ENCODE measurements at regions not wholly inside any gene's neighbourhood (a gene's known extent, or its start where the extent isn't known, plus 50 kb on each side); places are given as distances from the start of the nearest gene placed in this dataset.

GRCh38 chr14:101498526-101498860 is 62.8 kb upstream of the DIO3 start:
- DNase-seq, result no peak

DNA sequence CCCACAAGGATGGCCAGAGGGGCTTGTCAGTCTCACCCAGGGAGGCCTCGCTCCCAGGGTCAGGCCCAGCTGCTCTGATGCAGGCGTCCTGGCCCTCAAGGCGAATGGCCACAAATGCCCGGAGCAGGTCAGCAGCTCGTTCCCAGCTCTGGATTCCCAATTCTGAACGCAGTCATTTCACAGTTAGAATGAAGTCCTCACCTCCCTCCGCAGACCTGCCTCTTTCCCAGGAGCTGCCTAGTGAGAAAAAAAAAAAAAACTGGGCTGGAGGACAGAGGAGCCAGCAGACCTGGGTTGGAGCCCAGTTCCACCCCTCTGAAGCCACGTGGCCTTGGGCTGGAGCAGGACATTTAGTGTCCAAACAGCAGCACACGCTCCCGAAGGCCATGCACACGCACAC is 62.2 kb upstream of the DIO3 start:
- DNase-seq, result no peak

DNA sequence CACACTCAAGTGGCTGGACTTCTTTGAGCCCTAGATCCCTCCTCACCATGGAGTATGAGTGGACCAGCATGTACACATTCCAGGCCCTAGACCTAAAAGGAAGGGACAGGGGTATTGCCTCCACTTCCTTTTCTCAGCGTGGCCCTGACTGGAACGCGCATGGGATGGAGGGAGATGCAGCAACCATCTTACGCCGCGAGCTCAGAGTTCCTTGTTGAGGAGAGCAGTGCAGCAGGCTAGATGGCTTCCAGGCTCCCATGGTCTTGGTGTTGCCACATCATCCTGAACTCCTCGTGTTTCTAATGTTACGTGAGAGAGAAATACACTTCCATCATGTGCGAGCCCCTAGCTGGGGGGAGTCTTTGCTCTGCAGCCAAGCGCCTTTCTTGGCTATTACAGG is 61.8 kb upstream of the DIO3 start:
- no peak for DNase-seq

- no peak for DNase-seq
Measured at GRCh38 chr14:101500061-101500460, 61.2 kb upstream of the DIO3 start.

- no peak for DNase-seq
Measured at GRCh38 chr14:101500681-101501080, 60.6 kb upstream of the DIO3 start.

DNA sequence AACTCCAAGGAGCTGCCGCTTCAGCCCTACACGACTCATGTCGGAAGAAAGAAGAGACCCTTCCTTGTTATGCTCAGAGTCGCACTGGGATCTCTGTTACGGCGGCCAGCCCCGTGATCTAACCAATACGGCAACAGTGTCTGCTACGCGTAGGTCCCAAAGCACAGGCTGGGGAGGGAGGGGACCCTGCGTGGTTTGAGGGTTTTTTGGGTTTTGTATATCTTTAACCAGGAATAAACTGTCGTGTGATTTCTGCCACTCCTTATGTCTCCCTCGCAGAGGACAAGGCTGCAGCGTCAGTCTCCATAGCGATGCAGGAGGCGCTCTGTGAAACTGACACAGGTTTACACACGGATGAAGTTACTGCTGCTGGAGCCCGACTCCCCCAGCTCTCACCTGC is 60.0 kb upstream of the DIO3 start:
- no peak for DNase-seq

- no peak for DNase-seq
Measured at GRCh38 chr14:101501858-101502615, 59.3 kb upstream of the DIO3 start.

DNA sequence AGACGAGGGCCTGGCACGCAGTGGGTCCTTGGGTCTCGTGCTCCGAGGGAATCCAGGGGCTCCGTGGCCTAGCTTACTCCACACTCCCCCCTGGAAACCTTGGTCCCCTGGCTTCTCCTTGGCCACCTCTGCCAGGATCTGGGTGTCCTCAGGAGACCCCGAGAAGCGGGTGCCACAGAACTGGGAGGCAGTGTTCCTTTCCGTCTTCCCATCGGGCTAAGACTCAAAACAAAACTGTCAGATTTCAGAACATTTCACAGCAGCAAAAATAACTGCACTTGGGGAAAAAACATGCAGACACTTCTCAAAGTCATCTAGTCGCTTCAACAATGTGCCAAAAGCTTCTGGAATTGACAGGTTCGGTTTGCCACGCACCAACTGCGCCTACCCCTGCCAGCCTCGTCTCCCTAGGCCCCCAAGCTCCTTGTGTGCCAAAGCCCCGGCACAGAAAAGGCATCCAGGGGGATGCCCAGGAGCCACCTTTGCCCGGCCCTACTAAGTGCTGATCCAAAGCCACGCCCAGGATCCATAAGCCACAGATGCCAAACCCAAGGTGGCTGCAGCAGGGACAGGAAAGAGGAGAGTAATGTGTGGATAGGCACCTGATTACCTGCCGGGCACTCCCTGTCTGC is 58.4 kb upstream of the DIO3 start:
- no peak for DNase-seq

DNA sequence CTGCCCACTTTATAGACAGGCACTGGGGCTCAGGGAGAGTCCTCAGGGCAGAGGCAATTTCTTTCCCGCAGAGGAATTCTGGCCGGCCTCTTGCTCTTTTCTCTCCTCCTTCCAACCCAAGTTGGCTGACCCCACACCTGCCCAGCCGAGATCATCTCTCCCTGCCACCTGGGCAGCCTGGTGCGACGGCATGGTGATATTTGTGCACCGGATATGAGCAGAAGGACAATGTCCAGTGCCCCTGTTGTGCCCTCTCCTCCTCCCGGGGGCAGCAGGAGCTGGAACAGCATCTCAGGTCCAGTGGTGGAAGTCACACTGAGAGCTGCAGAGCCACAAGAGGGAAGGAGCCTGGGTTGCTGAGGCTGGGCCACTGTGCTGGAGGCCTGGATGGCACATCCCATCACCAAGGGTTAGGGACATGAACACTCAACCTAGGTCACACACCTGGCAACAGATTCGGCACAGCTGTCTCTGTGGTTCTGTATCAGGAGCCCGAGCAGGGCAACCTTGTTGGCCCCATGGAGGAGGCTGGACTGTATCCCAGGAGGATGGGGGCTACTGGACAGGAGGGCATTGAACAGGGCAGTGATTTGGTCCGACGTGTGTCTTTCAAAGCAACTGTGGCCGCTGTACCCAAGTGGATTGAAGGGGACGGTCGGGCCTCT is 57.7 kb upstream of the DIO3 start:
- DNase-seq, result no peak

- no peak for DNase-seq
Measured at GRCh38 chr14:101504096-101504948, 57.0 kb upstream of the DIO3 start.

- DNase-seq, result no peak
Measured at GRCh38 chr14:101505236-101505970, 55.9 kb upstream of the DIO3 start.

DNA sequence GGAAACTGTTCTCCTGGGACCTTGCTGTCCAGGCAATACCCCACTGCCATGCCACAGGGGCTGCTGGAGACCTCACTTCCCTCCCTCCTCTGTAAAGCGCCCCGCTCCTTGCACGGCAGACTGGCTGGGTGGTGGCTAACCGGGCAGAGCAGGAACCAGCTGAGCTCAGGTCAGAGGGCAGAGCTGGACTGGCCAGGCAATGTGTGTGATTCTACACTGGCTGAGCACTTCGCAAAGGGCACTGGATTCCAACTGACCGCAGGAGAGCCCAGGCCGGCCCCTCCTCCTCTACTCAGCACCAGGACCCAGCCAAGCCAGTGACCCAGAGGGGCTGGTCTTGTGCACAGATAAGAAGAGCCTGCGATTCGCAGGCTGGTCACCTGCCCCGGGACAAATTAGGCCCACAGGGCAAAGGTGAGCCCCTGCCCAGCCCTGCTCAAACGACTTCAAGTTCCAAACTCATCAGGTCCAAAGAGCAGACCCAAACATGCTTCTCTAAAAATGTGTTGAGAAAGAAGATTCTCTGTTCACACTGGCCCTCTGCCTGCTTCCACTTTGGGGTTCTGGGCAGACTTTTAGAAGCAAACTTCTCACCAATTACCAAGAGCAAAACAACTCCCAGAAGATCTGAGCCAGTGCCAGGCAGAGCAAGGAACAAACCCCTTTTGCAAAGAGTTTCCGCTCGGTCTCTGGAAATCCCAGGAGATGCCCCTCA is 54.9 kb upstream of the DIO3 start:
- DNase-seq, result no peak

DNA sequence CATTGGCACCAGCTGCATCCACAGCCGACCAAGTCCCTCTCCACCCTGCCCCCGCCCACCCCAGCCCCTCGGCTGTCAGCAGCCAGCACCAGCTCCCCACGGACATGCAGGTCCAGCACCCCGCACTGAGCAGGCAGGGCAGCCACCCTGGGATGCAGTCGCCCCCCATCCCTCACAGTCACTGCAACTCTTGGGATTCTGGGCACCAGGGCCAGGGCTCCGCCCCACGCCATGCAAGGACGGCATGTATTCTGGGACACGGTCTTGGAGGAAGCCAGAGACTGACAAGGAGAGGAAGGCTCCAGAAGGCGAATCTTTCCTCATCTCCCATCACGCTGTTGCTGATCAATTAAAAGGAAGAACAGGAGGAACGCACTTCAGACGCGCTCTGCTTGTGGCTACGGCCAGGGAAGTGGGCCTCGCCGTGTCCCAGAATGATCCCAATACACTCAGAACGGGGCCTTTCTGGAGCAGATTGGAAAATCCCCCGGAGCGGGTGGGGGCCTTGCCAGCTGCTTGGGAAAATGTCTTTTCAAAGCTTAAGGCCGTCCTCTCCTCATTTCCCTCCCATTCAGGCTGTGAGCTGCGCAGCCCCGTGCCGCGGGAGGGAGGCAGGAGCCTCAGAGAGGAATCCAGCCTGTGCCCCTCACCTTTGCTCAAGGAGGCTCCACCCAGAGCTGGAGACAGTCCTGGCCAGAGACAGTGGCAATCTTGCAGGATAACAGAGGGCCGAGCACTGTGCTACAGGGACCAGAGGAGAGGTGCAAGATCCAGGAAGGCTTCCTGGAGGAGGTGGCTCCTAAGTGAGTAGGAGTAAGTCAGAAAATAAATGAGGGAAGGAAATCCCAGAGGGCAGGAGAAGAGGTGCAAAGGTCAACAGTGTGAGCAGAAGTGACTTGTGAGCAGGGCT is 54.1 kb upstream of the DIO3 start:
- no peak for DNase-seq

- DNase-seq, result no peak
Measured at GRCh38 chr14:101507836-101508150, 53.5 kb upstream of the DIO3 start.

GRCh38 chr14:101508196-101508947 is 52.9 kb upstream of the DIO3 start:
- DNase-seq, result no peak

GRCh38 chr14:101508948-101509729 is 52.2 kb upstream of the DIO3 start:
- DNase-seq, result no peak

DNA sequence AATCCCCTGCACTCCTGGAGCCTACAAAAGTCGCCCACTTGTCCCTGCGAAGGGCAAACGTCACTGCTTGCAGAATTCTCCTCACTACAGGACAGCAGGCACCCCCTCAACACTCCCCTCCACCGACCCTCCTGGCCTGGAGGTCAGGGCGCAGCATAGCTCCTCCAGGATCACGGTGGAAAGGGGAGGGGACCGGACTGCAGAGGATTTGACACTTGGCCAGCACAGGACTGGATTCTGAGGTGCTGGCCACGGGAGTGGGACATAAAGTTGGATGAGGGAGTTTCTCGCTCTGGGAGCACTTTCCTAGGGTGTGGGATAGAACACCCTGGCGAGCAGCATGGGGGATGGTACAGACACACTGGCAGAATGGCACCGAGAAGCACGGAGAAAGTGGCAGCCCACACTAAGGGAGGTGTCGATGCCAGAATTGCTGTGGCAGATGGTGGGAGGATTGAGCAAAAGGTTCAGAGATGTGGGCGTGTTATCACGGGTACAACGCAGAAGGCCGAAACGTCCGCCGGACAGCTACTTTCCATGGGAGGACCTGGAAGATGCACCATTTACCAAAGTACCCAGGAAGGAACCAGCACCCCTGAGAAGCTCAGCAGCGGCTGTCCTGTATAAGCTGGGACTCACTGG is 51.4 kb upstream of the DIO3 start:
- DNase-seq, result no peak

- DNase-seq, result no peak
Measured at GRCh38 chr14:101511199-101511598, 50.1 kb upstream of the DIO3 start.
